ENCODE measurements at regions not wholly inside any gene's neighbourhood (a gene's known extent, or its start where the extent isn't known, plus 50 kb on each side); places are given as distances from the start of the nearest gene placed in this dataset.

DNA sequence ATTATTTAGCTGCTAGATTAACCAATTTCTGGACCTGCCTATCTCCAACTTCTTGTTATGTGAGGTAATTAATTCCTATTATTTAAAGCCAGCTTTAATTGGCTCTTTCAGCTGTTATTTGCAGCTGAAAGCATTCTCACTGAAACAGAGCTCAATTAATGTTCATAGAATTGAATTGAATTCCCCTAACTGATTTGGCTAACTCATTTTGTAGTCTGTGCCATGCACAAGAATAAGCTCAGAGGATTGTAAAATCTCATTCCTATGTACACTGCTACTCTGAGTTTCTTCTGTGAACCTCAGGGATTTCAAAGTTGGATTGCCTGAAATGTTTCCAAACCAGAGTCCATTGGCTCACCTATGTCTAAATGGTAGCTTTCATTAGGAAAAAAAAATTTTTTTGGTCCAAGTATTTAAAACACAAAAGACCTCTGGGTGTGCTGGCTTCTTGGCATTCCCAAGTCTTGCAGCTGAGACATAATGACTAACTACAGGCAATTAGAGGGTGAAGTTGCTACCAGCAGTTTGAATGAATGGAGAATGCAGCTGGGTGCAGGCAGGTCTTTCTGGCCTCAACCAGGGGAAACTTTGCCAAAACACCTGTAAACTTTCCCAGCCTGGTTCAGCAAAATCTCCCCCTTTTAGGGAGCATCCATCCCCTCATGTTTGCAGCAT, 134.3 kb downstream of the EDEM1 start:
- H3K9me1 ChIP-seq (replicated peaks; ENCODE audit: control insufficient read depth, extremely low read depth, insufficient read depth, low read length), result no peaks in the 10 kb centered on the region
- no peak overlapping the region for H3K4me3 ChIP-seq (replicated peaks in 1 of 3; ENCODE audit: insufficient read depth in 1 of 3, low read depth in 1 of 3, low read length in 3 of 3)
- CTCF ChIA-PET, result no interaction called here
- dilution Hi-C loops (cut with MboI; ENCODE audit: extremely low pct_ligation_motif_present, low sequenced_read_pairs), result no loop called here
- H3K9ac ChIP-seq (replicated peaks; ENCODE audit: extremely low read depth, insufficient read depth, low read length), result no peak overlapping the region
- no peaks in the 10 kb centered on the region for H3K79me2 ChIP-seq (ENCODE audit: control insufficient read depth, insufficient read depth, low read length)
- no peak for FAIRE-seq
- no TSS peak for BruUV-seq (replicated peaks)
- intact Hi-C loops (cut with micrococcal nuclease), result no loop called here
- H3K4me1 ChIP-seq (ENCODE audit: control insufficient read depth, extremely low read depth, insufficient read depth, low read length), result no peaks in the 10 kb centered on the region
- DNase-seq (ENCODE audit: low read depth, low spot score), result no peak
- H4K20me1 ChIP-seq (replicated peaks; ENCODE audit: control insufficient read depth, extremely low read depth, insufficient read depth, low read length), result no peaks in the 10 kb centered on the region
- POLR2A ChIA-PET, result no interaction called here
- H2AFZ ChIP-seq (ENCODE audit: low read depth, low read length), result no peak overlapping the region
- H3K27ac ChIP-seq (ENCODE audit: insufficient read depth, low read depth, low read length), result no peak overlapping the region
- H3K4me2 ChIP-seq (ENCODE audit: insufficient read depth, low read length), result no peak overlapping the region
- no peaks in the 10 kb centered on the region for H3K36me3 ChIP-seq (ENCODE audit: control insufficient read depth in 2 of 2, extremely low read depth in 1 of 2, insufficient read depth in 2 of 2, low read length in 2 of 2)
- no peaks in the 10 kb centered on the region for H3K27me3 ChIP-seq (ENCODE audit: control insufficient read depth in 2 of 2, insufficient read depth in 2 of 2, low read length in 2 of 2)
- H3K9me3 ChIP-seq (replicated peaks; ENCODE audit: control insufficient read depth, insufficient read depth, low read length), result no peaks in the 10 kb centered on the region
- TF ChIP-seq GATA2 (IDR thresholded peaks at IDR 0.05; ENCODE audit: insufficient read depth, insufficient read length, low read depth, low read length), result no peak
- no peak for TF ChIP-seq JUN (IDR thresholded peaks at IDR 0.05; ENCODE audit: borderline replicate concordance, insufficient read depth, insufficient read length, low read depth)
- TF ChIP-seq MYC (IDR thresholded peaks at IDR 0.05; ENCODE audit: low read depth, low read length), result no peak
- TF ChIP-seq CTCF (IDR thresholded peaks at IDR 0.05; ENCODE audit: extremely low read depth in 1 of 2, insufficient read depth in 1 of 2, low read depth in 1 of 2, low read length in 2 of 2), result no peak
- no peak for TF ChIP-seq FOS (IDR thresholded peaks at IDR 0.05; ENCODE audit: borderline replicate concordance, insufficient read depth, low read length)
- no peak for TF ChIP-seq EZH2 (IDR thresholded peaks at IDR 0.05; ENCODE audit: borderline replicate concordance, low read depth, low read length, severe bottlenecking)
- no peak for TF ChIP-seq POLR2AphosphoS5 (IDR thresholded peaks at IDR 0.05; ENCODE audit: insufficient read depth, low read depth, low read length)
- no peak for TF ChIP-seq POLR2A (IDR thresholded peaks at IDR 0.05; ENCODE audit: low read depth, low read length)
- TF ChIP-seq MAX (IDR thresholded peaks at IDR 0.05; ENCODE audit: insufficient read depth, insufficient read length), result no peak

Data from endothelial cell of umbilical vein (primary cell).